Muscle of leg (tissue), 3 donors: ENCODE measurements at regions not wholly inside any gene's neighbourhood (a gene's known extent, or its start where the extent isn't known, plus 50 kb on each side); places are given as distances from the start of the nearest gene placed in this dataset.

Source experiments
- DNase-seq: peaks from one replicate; pipeline ENCODE4 v3.0.0; 2013
- H3K27ac ChIP-seq: one replicate; pipeline ENCODE4 v1.5.1; 2013; ENCODE audit warnings: mild to moderate bottlenecking, low read length, control low read depth
- H3K27me3 ChIP-seq: one replicate; pipeline ENCODE4 v1.6.1; 2013; ENCODE audit warnings: low read length; ENCODE audit not compliant: control insufficient read depth, insufficient read depth
- H3K36me3 ChIP-seq: one replicate; pipeline ENCODE4 v1.6.1; 2013; ENCODE audit warnings: low read length; ENCODE audit not compliant: control insufficient read depth, insufficient read depth
- H3K4me1 ChIP-seq: one replicate; pipeline ENCODE4 v1.6.1; 2013; ENCODE audit warnings: low read length; ENCODE audit not compliant: control insufficient read depth, insufficient read depth
- H3K4me3 ChIP-seq: one replicate; pipeline ENCODE4 v1.5.1; 2013; ENCODE audit warnings: low read length, control low read depth
- H3K9me3 ChIP-seq: replicated peaks from 2 replicates; pipeline ENCODE4 v1.6.1; 2013; ENCODE audit warnings: low read depth, low read length; ENCODE audit not compliant: control insufficient read depth
- WGBS: methylation state at CpG from one replicate; pipeline ENCODE4 v1.1.5; 2013; ENCODE audit warnings: missing lambda C conversion rate; ENCODE audit not compliant: insufficient coverage; 5-methylcytosine and 5-hydroxymethylcytosine counted together

DNA sequence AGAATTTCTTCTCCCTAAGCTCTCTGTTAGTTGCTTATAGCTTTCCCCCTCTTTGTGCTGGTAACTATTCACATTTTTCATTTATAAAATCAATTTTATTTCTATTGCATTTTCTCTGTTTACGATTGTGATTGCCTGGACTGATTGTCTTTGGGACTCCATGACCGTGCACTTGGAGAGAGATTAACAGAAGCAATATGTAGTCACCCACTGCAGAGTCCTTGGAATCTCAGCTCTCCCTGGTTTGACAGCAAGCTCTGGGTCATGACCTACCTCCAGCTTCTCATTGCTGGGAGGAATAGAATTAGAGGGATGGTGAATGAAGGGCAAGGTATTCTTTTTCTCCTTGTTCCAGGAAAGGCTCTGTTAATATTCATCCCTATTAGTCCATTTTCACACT, 398.2 kb downstream of the AACS start:
- no peaks in the 10 kb centered on the region for H3K9me3 ChIP-seq
- no peaks in the 10 kb centered on the region for H3K4me1 ChIP-seq
- no peak overlapping the region for H3K27ac ChIP-seq
- no peaks in the 10 kb centered on the region for H3K27me3 ChIP-seq
- H3K36me3 ChIP-seq, result no peaks in the 10 kb centered on the region
- no peak overlapping the region for H3K4me3 ChIP-seq
- no peak for DNase-seq
- whole genome bisulfite sequencing, result no CpG with 5 or more reads among the region's 2 CpGs

DNA sequence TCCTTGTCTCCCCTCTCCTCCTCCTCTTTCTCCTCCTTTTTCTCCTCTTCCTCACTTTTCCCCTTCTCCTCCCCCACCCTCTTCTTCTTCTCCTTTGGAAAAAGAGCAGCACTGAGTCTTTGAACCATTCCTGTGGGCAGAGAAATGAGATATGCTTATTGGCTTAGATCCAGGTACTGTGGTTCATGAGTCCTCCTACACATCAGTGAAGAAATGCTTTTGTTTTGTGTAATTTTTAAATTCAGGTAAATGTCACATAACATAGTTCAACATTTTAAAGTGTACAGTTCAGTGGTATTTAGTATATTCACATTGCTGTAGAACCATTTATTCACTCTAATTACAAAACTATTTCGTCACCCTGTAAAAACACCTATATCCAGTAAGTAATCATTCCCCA, 402.1 kb downstream of the AACS start:
- Histone ChIP-seq H3K27ac (no peak overlapping the region), H3K4me1 (peaks cover 13% of the 10 kb centered on the region), H3K27me3 (peaks cover 2% of the 10 kb centered on the region), H3K36me3 (no peaks in the 10 kb centered on the region), H3K9me3 (no peaks in the 10 kb centered on the region), H3K4me3 (no peak overlapping the region)
- no peak for DNase-seq
- WGBS, result no CpG with 5 or more reads among the region's 1 CpG

DNA sequence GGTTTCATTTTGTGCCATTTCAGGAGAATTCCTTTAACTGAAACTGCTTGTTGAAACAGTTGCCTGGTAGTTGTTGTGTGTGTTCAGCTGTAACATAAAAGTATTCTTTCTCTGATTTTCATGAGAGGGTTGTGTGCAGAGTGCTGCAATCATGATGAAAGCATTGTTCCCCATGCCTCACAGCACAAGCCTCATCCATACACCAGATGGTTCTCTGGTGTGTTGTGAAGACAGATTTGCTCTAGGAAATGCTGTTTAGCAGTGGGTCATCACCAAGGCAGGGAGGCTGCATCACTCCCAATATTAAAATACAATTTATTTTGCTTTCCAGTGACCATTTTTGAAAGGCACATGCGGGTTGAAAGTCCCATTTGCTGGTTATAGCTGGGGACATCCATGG, 404.4 kb downstream of the AACS start:
- H3K27ac ChIP-seq, result no peak overlapping the region
- H3K4me1 ChIP-seq, result peaks cover 20% of the 10 kb centered on the region
- no peak overlapping the region for H3K4me3 ChIP-seq
- H3K9me3 ChIP-seq, result peaks cover 3% of the 10 kb centered on the region
- WGBS, result 100% methylated on average over 1 of the region's 1 CpG
- DNase-seq, result no peak
- peaks cover 2% of the 10 kb centered on the region for H3K27me3 ChIP-seq
- no peaks in the 10 kb centered on the region for H3K36me3 ChIP-seq

DNA sequence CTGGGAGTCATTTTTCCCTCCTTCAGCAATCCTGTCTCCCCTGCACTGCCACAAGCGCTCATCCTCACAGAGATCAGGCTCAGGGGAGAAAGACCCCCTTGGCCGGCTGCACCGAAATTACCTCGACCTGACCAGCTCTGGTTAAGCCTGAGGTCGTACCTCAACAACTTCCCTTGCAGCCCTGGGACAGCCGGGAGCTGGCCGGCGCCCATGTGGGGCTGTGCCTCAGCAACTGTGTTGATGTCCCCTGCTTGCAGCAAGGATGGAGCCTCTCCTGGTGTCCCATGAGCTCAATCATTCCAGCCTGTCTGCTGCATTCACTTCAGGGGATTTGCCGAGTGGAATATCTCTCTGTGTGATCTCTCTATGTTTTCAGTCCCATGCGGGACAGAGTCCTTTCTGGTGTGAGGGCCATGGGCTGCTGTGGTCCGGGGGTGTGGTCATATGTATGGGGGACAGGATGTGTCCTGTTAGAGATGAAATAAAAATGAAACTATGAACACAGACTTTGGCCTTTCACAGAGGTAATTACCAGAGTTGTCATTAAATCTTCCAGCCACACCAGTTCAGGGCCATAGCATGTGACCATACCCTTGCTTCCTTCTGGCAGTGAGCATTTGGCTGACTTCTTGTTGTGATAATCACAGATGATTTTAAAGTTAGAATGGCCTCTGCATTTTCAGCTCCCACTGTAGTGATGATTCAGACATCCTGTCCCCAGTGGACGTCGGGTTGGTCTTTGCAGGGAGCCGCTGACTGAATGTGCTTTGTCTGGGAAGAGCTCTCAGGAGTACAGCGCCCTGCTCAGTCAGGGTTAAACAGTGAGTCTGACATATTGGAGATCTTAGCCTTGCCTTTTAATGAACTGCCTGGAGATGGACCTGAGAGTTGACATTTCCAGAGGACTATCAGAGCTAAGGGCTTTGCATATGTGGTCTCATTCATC, 405.9 kb downstream of the AACS start:
- no peak overlapping the region for H3K4me3 ChIP-seq
- peaks cover 20% of the 10 kb centered on the region for H3K4me1 ChIP-seq
- peaks cover 3% of the 10 kb centered on the region for H3K9me3 ChIP-seq
- H3K36me3 ChIP-seq, result no peaks in the 10 kb centered on the region
- H3K27me3 ChIP-seq, result peaks cover 2% of the 10 kb centered on the region
- WGBS, result 53% methylated on average over 13 of the region's 15 CpGs
- DNase-seq, result no peak
- H3K27ac ChIP-seq, result no peak overlapping the region

DNA sequence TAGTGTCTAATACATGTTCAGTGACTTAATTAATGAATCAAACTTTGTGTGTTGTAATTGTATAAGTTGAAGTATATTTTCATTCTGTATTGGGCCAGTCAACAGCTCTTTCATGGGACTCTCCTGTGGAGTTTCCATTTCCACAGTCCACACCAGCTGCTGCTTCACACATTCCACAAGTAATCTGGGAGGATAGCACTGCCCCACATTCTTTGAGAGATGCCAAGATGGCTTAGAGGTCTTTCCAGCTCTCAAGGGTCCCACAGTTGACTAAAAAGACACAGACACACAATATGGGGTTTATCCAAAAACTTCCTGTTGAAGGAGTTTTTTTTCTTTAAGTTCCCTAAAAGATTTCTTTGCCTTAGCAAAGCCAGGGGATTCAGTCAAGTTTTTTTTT, 408.3 kb downstream of the AACS start:
- DNase-seq, result peak; percentile 71
- no peak overlapping the region for H3K4me3 ChIP-seq
- H3K36me3 ChIP-seq, result no peaks in the 10 kb centered on the region
- peaks cover 20% of the 10 kb centered on the region for H3K4me1 ChIP-seq
- peaks cover 2% of the 10 kb centered on the region for H3K27me3 ChIP-seq
- H3K27ac ChIP-seq, result peak overlapping the region; percentile 29
- peaks cover 3% of the 10 kb centered on the region for H3K9me3 ChIP-seq

DNA sequence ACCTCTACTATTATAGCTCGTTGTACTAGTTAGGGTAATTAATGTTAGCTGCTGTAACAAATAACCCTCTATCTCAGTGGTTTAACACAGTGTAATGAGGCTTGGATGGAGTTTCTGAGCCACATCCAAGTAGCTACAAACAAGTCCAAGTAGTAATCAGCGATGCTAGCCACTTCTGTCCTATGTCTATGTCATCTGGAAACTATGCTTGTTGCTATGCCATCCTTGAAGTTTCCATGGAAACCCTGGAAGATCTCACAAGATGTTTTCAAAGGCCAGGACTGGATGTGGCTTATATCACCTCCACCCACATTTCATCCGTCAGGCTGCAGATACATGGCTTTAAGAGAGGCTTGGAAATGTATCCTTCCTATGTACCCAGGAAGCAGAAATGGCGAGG, 422.1 kb downstream of the AACS start:
- H3K27me3 ChIP-seq, result no peaks in the 10 kb centered on the region
- H3K9me3 ChIP-seq, result no peaks in the 10 kb centered on the region
- no peak overlapping the region for H3K4me3 ChIP-seq
- H3K27ac ChIP-seq, result no peak overlapping the region
- no peaks in the 10 kb centered on the region for H3K4me1 ChIP-seq
- H3K36me3 ChIP-seq, result no peaks in the 10 kb centered on the region
- DNase-seq, result no peak
- 50% methylated on average over 1 of the region's 4 CpGs for WGBS

DNA sequence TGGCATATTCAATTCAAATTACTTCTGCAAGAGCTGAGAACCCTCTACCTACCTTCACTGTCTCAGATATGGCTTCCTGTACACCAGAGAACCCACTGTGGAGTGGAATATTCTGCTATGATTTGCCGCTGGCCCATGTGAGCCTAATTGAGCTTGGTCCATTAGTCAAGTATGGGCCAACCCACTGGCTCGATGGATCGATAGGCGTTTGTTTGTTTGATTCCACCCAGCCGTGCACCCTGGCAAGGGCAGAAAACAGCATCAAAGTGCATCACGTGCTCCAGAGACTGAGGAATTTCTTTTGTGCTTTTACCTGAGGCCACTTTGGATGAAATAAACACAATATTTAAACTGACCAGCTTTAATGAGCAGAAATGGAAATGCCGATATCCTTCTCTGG, 426.3 kb downstream of the AACS start:
- 74% methylated on average over 5 of the region's 7 CpGs for WGBS
- Histone ChIP-seq H3K4me1 (no peaks in the 10 kb centered on the region), H3K36me3 (no peaks in the 10 kb centered on the region), H3K9me3 (no peaks in the 10 kb centered on the region), H3K27ac (no peak overlapping the region), H3K27me3 (no peaks in the 10 kb centered on the region), H3K4me3 (no peak overlapping the region)
- no peak for DNase-seq

DNA sequence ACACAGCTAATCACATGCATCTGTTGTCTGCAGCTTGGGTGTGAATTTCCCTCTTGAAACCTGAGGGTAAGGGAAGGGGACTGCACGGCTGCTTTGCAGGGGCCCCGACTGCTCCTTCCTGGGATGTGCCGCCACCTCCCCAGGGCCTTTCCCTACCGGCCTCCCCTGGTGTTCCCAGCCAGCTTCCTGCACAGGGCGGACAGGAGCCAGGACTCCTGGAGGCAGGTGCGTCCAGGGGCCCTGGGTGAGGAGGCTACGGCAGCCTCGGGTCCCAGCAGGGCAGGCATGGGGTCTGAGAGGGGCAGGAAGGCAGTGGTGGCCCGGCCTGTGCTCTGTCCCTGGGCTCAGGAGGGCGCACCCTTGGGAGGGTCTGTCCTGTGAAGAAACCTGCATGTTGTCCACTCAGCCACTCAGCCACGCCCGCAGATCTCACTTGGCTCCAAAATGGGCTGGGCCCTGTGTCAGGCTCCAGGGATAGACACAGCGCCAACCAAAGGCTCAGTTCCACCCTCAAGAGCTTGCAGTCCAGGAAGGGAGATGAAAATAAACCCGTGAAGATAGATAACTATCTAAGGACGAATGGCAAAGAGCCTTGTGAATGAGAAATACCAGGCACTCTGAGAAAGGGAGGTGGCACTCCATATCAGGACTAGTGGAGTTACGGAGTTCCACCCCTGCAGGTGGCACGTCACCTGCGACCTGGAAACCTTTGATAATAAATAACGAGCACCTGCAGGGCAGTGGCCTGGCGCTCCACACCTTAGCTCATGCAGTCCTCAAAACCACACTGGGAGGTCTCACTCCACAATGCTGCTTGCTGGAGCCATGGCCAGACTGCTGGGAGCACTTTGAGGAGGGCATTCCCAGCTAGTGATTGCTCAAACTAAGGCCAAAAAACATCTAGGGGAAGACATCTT, 427.4 kb downstream of the AACS start:
- H3K4me3 ChIP-seq, result no peak overlapping the region
- H3K27me3 ChIP-seq, result no peaks in the 10 kb centered on the region
- no peak overlapping the region for H3K27ac ChIP-seq
- H3K4me1 ChIP-seq, result no peaks in the 10 kb centered on the region
- DNase-seq, result no peak
- H3K36me3 ChIP-seq, result no peaks in the 10 kb centered on the region
- WGBS, result 75% methylated on average over 16 of the region's 20 CpGs
- no peaks in the 10 kb centered on the region for H3K9me3 ChIP-seq

DNA sequence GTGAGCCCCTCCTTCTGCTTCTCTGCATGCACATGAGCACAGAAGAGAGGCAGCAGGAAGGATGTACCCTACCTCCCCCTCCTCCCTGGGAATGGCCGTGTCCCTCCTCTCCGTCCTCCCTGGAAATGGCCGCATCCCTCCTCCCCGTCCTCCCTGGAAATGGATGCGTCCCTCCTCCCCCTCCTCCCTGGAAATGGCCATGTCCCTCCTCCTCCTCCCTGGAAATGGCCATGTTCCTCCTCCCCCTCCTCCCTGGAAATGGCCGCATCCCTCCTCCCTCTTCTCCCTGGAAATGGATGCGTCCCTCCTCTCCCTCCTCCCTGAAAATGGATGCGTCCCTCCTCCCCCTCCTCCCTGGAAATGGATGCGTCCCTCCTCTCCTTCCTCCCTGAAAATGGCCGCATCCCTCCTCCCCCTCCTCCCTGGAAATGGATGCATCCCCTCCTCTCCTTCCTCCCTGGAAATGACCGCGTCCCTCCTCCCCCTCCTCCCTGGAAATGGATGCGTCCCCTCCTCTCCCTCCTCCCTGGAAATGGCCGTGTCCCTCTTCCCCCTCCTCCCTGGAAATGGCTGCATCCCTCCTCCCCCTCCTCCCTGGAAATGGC, 428.6 kb downstream of the AACS start:
- no peaks in the 10 kb centered on the region for H3K36me3 ChIP-seq
- no peaks in the 10 kb centered on the region for H3K27me3 ChIP-seq
- DNase-seq, result no peak
- H3K4me1 ChIP-seq, result no peaks in the 10 kb centered on the region
- 86% methylated on average over 12 of the region's 14 CpGs for WGBS
- no peak overlapping the region for H3K27ac ChIP-seq
- no peak overlapping the region for H3K4me3 ChIP-seq
- H3K9me3 ChIP-seq, result no peaks in the 10 kb centered on the region

DNA sequence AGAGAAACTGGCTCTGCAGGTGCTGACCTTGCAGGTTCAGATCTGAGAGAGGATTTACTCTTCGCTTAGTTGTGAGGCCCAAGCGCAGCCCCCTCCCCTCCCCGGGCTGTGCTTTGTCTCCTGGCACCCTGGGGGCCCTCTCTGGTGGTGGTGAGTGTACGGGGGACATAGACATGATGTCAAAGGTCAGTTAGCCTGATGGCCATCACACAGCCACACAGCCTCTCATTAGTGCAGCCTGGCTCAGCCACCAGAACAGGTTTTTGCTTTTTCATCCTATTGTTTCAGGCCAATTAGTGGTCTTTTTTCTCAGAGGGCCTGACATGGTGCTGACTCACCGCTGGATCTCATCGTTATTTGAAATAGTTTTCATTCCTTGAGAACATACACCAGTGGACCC, 437.9 kb downstream of the AACS start:
- Histone ChIP-seq H3K9me3 (no peaks in the 10 kb centered on the region), H3K4me3 (no peak overlapping the region), H3K36me3 (no peaks in the 10 kb centered on the region), H3K4me1 (no peaks in the 10 kb centered on the region), H3K27ac (no peak overlapping the region), H3K27me3 (no peaks in the 10 kb centered on the region)
- no CpG with 5 or more reads among the region's 6 CpGs for WGBS
- no peak for DNase-seq
